Sigmoid colon (tissue), 6 donors: ENCODE measurements at regions not wholly inside any gene's neighbourhood (a gene's known extent, or its start where the extent isn't known, plus 50 kb on each side); places are given as distances from the start of the nearest gene placed in this dataset.
A peak's percentile ranks its signal among the peaks of the same experiment; 100 is the strongest.

Source experiments
- DNase-seq: peaks from one replicate; pipeline ENCODE4 v3.0.0-alpha.2; 2019
- H3K27ac ChIP-seq, 4 donors: fragments of 200-600 bp; sonication (generic); one replicate each; pipeline ENCODE4 v1.5.1; 2016 to 2019; ENCODE audit warnings: mild to moderate bottlenecking in 1 of 4
- H3K27me3 ChIP-seq, 3 donors: fragments of 200-600 bp; sonication (generic); one replicate each; pipeline ENCODE4 v1.5.1; 2019; ENCODE audit warnings: mild to moderate bottlenecking in 1 of 3
- H3K36me3 ChIP-seq, 4 donors: fragments of 200-600 bp; sonication (generic); one replicate each; pipeline ENCODE4 v1.5.1; 2016 to 2019
- H3K4me1 ChIP-seq, 4 donors: fragments of 200-600 bp; sonication (generic); one replicate each; pipeline ENCODE4 v1.5.1; 2017 to 2019
- H3K4me3 ChIP-seq, 4 donors: fragments of 200-600 bp; sonication (generic); one replicate each; pipeline ENCODE4 v1.5.1; 2017 to 2019; ENCODE audit warnings: mild to moderate bottlenecking in 2 of 4, moderate library complexity in 1 of 4
- H3K9me3 ChIP-seq, 4 donors: fragments of 200-600 bp in 3 of 4; sonication (generic) in 3 of 4; one replicate each; pipeline versions ENCODE4 v1.5.1 to v1.6.1; 2013 to 2019
- CTCF ChIP-seq, 4 experiments: fragments of 450-650 bp in 3 of 4; fragments of 200-600 bp in 1 of 4; IDR thresholded peaks; one replicate each; pipeline ENCODE4 v1.5.1; 2016 to 2019; ENCODE audit warnings: antibody characterized with exemption in 4 of 4, mild to moderate bottlenecking in 3 of 4, moderate library complexity in 2 of 4
- EP300 ChIP-seq, 4 donors: sonication (generic); formaldehyde crosslinking; IDR thresholded peaks; one replicate each; pipeline ENCODE4 v1.6.1; 2017; ENCODE audit warnings: antibody characterized with exemption in 4 of 4
- POLR2A ChIP-seq, 2 donors: fragments of 450-650 bp; IDR thresholded peaks; one replicate each; pipeline ENCODE4 v1.6.1; 2016; ENCODE audit warnings: antibody characterized with exemption in 2 of 2, mild to moderate bottlenecking in 2 of 2, moderate library complexity in 2 of 2
- POLR2AphosphoS5 ChIP-seq, 4 donors: sonication (generic); formaldehyde crosslinking; IDR thresholded peaks; one replicate each; pipeline ENCODE4 v1.6.1; 2017; ENCODE audit warnings: antibody characterized with exemption in 4 of 4
- WGBS, 2 donors: extraction: QIAGEN DNeasy Blood & Tissue Kit; methylation state at CpG; one replicate each; pipeline ENCODE4 v1.1.7; 2013; 5-methylcytosine and 5-hydroxymethylcytosine counted together
- intact Hi-C: fragments of 100-400 bp; cut with DNase I; formaldehyde crosslinking; loops from one replicate; pipeline ENCODE4 v1.15.1; 2023
- donor health status: healthy with polysubstance abuse.
- donor health status: healthy.

- no peak overlapping the region for H3K4me3 ChIP-seq
- DNase-seq, result no peak
- no peaks in the 10 kb centered on the region for H3K27me3 ChIP-seq
- intact Hi-C loops, result no loop called here
- H3K36me3 ChIP-seq, result no peaks in the 10 kb centered on the region
- peaks cover 0 to 17% (median 14%) of the 10 kb centered on the region in 4 donors for H3K4me1 ChIP-seq
- no peak for TF ChIP-seq EP300 (IDR thresholded peaks at IDR 0.05)
- no peak for TF ChIP-seq POLR2AphosphoS5 (IDR thresholded peaks at IDR 0.05)
- no peak for TF ChIP-seq POLR2A (IDR thresholded peaks at IDR 0.05)
- no peak for TF ChIP-seq CTCF (IDR thresholded peaks at IDR 0.05)
- H3K27ac ChIP-seq, result no peak overlapping the region
- H3K9me3 ChIP-seq, result no peaks in the 10 kb centered on the region
- 81 to 87% methylated on average over 17 of the region's 17 CpGs for WGBS, 2 donors
Measured at GRCh38 chr22:27090611-27091011, 433.2 kb downstream of the MIAT start.

- H3K27ac ChIP-seq, result no peak overlapping the region
- no peaks in the 10 kb centered on the region for H3K9me3 ChIP-seq
- H3K27me3 ChIP-seq, result no peaks in the 10 kb centered on the region
- H3K4me3 ChIP-seq, result no peak overlapping the region
- H3K4me1 ChIP-seq, result peaks cover 0 to 20% (median 16%) of the 10 kb centered on the region in 4 donors
- intact Hi-C loops, result no loop called here
- H3K36me3 ChIP-seq, result no peaks in the 10 kb centered on the region
- WGBS, 2 donors, result 63 to 92% methylated on average over 4 of the region's 4 CpGs
- TF ChIP-seq POLR2AphosphoS5 (IDR thresholded peaks at IDR 0.05) (no peak), EP300 (IDR thresholded peaks at IDR 0.05) (no peak), CTCF (IDR thresholded peaks at IDR 0.05) (no peak), POLR2A (IDR thresholded peaks at IDR 0.05) (no peak)
- DNase-seq, result no peak
Measured at GRCh38 chr22:27093422-27093821, 436.0 kb downstream of the MIAT start.

- Histone ChIP-seq H3K36me3 (no peaks in the 10 kb centered on the region), H3K27ac (peak overlapping the region in 1 of 4 donors; percentile 45), H3K4me1 (peaks cover 0 to 20% (median 16%) of the 10 kb centered on the region in 4 donors), H3K4me3 (no peak overlapping the region), H3K27me3 (no peaks in the 10 kb centered on the region), H3K9me3 (no peaks in the 10 kb centered on the region)
- intact Hi-C loops, result no loop called here
- TF ChIP-seq POLR2A (IDR thresholded peaks at IDR 0.05), result no peak
- TF ChIP-seq POLR2AphosphoS5 (IDR thresholded peaks at IDR 0.05), result no peak
- no peak for TF ChIP-seq CTCF (IDR thresholded peaks at IDR 0.05)
- TF ChIP-seq EP300 (IDR thresholded peaks at IDR 0.05), result no peak
- DNase-seq, result peak; percentile 72
- WGBS, 2 donors, result 77 to 79% methylated on average over 11 of the region's 11 CpGs
Measured at GRCh38 chr22:27094633-27095308, 437.4 kb downstream of the MIAT start.

GRCh38 chr22:27097506-27097905 is 440.1 kb downstream of the MIAT start:
- no peak overlapping the region for H3K4me3 ChIP-seq
- intact Hi-C loops, result no loop called here
- no peaks in the 10 kb centered on the region for H3K9me3 ChIP-seq
- H3K4me1 ChIP-seq, result peaks cover 0 to 40% (median 31%) of the 10 kb centered on the region in 4 donors
- no peaks in the 10 kb centered on the region for H3K36me3 ChIP-seq
- H3K27ac ChIP-seq, result no peak overlapping the region
- 62 to 71% methylated on average over 5 of the region's 5 CpGs for WGBS, 2 donors
- TF ChIP-seq CTCF (IDR thresholded peaks at IDR 0.05), result no peak
- no peaks in the 10 kb centered on the region for H3K27me3 ChIP-seq
- DNase-seq, result no peak

GRCh38 chr22:27097933-27098332 is 440.5 kb downstream of the MIAT start:
- H3K4me1 ChIP-seq, result peaks cover 0 to 40% (median 31%) of the 10 kb centered on the region in 4 donors
- WGBS, 2 donors, result 35 to 63% methylated on average over 2 of the region's 2 CpGs
- DNase-seq, result no peak

More at GRCh38 chr22:27097933-27098332, 440.5 kb downstream of the MIAT start:
- no peaks in the 10 kb centered on the region for H3K27me3 ChIP-seq
- H3K4me3 ChIP-seq, result no peak overlapping the region
- no peak overlapping the region for H3K27ac ChIP-seq
- no peak for TF ChIP-seq POLR2A (IDR thresholded peaks at IDR 0.05)
- no peak for TF ChIP-seq EP300 (IDR thresholded peaks at IDR 0.05)
- TF ChIP-seq CTCF (IDR thresholded peaks at IDR 0.05), result no peak
- no peak for TF ChIP-seq POLR2AphosphoS5 (IDR thresholded peaks at IDR 0.05)
- intact Hi-C loops, result no loop called here
- no peaks in the 10 kb centered on the region for H3K9me3 ChIP-seq
- no peaks in the 10 kb centered on the region for H3K36me3 ChIP-seq
